A673 (cell line): ENCODE measurements at regions not wholly inside any gene's neighbourhood (a gene's known extent, or its start where the extent isn't known, plus 50 kb on each side); places are given as distances from the start of the nearest gene placed in this dataset.

Source experiments
- BruUV-seq: library from RNA; stranded (reverse); fragments of 400-500 nt; replicated peaks from 2 replicates; lab custom pipeline; 2021; lab: Mats Ljungman, UMichigan
- CTCF ChIA-PET: fragments of 300-600 bp; sonication (Branson Sonifier 250); formaldehyde crosslinking; loops from one replicate; lab custom pipeline; 2022; ENCODE audit warnings: antibody characterized with exemption; lab: Charles Lee
- POLR2A ChIA-PET: fragments of 300-600 bp; sonication (Branson Sonifier 250); formaldehyde crosslinking; loops from one replicate; lab custom pipeline; 2022; ENCODE audit warnings: antibody characterized with exemption; ENCODE audit not compliant: low non-redundant PET; lab: Charles Lee
- DNase-seq: peaks from one replicate; pipeline ENCODE4 v3.0.0-alpha.2; 2015; ENCODE audit warnings: low spot score
- H3K27ac ChIP-seq: fragments of 200-600 bp; sonication (generic); 2 replicates; pipeline ENCODE4 v1.5.1; 2016; ENCODE audit warnings: mixed run types, low read depth, mild to moderate bottlenecking, mixed read lengths, antibody characterized with exemption, low read length; ENCODE audit not compliant: poor library complexity, severe bottlenecking
- H3K27me3 ChIP-seq: fragments of 200-600 bp; sonication (generic); replicated peaks from 2 replicates; pipeline ENCODE4 v1.6.1; 2017; ENCODE audit warnings: mixed run types, low read depth, mild to moderate bottlenecking, mixed read lengths, antibody characterized with exemption, low read length; ENCODE audit not compliant: insufficient read depth, poor library complexity
- H3K36me3 ChIP-seq: fragments of 200-600 bp; sonication (generic); 2 replicates; pipeline ENCODE4 v1.6.1; 2016; ENCODE audit warnings: mixed run types, mild to moderate bottlenecking, mixed read lengths, antibody characterized with exemption, low read length; ENCODE audit not compliant: insufficient read depth, poor library complexity, severe bottlenecking
- H3K4me1 ChIP-seq: fragments of 200-600 bp; sonication (generic); 2 replicates; pipeline ENCODE4 v1.6.1; 2017; ENCODE audit warnings: mixed run types, mild to moderate bottlenecking, mixed read lengths, antibody characterized with exemption, low read length; ENCODE audit not compliant: insufficient read depth, poor library complexity, severe bottlenecking
- H3K4me3 ChIP-seq: fragments of 200-600 bp; sonication (generic); 2 replicates; pipeline ENCODE4 v1.5.1; 2016; ENCODE audit warnings: low read depth, mixed run types, mild to moderate bottlenecking, mixed read lengths, low read length; ENCODE audit not compliant: poor library complexity, severe bottlenecking
- H3K9me3 ChIP-seq: fragments of 200-600 bp; sonication (generic); 2 replicates; pipeline ENCODE4 v1.6.1; 2016; ENCODE audit warnings: mixed run types, low read depth, mild to moderate bottlenecking, mixed read lengths, antibody characterized with exemption, low read length; ENCODE audit not compliant: poor library complexity, severe bottlenecking
- CTCF ChIP-seq: fragments of 300-800, 200-600 bp; sonication (generic); conservative IDR thresholded peaks from 2 replicates; pipeline ENCODE4 v1.5.1; 2017; ENCODE audit warnings: low read depth, mild to moderate bottlenecking, antibody characterized with exemption, low read length, moderate library complexity, mixed read lengths
- EZH2 ChIP-seq: fragments of 200-600 bp; sonication (generic); IDR thresholded peaks from 2 replicates; pipeline ENCODE4 v1.6.1; 2017; ENCODE audit warnings: borderline replicate concordance, low read depth, mild to moderate bottlenecking, mixed read lengths, antibody characterized with exemption, low read length; ENCODE audit not compliant: poor library complexity, severe bottlenecking
- intact Hi-C: fragments of 100-400 bp; cut with micrococcal nuclease; formaldehyde crosslinking; loops from one replicate; pipeline ENCODE4 v1.10.0; 2022; ENCODE audit not compliant: unreplicated experiment

DNA sequence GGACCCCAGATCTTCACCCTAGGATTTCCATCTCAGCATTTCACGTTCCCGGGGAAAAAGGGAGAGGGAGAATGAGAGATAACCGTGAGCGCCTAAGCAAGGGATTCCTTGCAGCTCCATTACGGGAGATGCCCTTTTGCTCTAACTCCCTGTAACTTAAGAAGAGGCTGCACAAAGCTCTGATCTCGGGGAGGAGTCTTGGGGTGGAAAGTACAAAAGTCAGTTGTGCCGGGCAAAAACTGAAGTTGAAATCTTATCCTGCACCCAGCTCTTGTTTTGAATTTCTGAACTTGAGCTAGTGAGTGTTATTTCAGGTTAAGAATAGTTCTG is 256.4 kb upstream of the SOX21 start:
- CTCF ChIA-PET = no interaction called here
- H3K27ac ChIP-seq = no peak overlapping the region
- no peak for DNase-seq
- intact Hi-C loops = loop anchor here (10.0 kb wide), 1 partner anchor 436 kb away; no protein-coding TSS in a partner anchor
- H3K4me3 ChIP-seq = peak overlapping the region; percentile 51
- POLR2A ChIA-PET = no interaction called here
- peaks cover 72% of the 10 kb centered on the region for H3K27me3 ChIP-seq
- TF ChIP-seq CTCF (no peak), EZH2 (no peak)
- no TSS peak for BruUV-seq
- no peaks in the 10 kb centered on the region for H3K36me3 ChIP-seq
- peaks cover 8% of the 10 kb centered on the region for H3K4me1 ChIP-seq
- H3K9me3 ChIP-seq = no peaks in the 10 kb centered on the region

GRCh38 chr13:94968040-94968756 is 255.9 kb upstream of the SOX21 start:
- TF ChIP-seq CTCF (peak; percentile 26; the same call in 1 of the 2 replicates), EZH2 (no peak)
- POLR2A ChIA-PET = no interaction called here
- no peaks in the 10 kb centered on the region for H3K9me3 ChIP-seq
- H3K36me3 ChIP-seq = no peaks in the 10 kb centered on the region
- peaks cover 8% of the 10 kb centered on the region for H3K4me1 ChIP-seq
- H3K27ac ChIP-seq = no peak overlapping the region
- BruUV-seq = no TSS peak
- peak; percentile 34 for DNase-seq
- CTCF ChIA-PET = interaction anchor here (0.6 kb wide), 1 partner anchor 11 kb away, joined by 4 read pairs; no protein-coding TSS in a partner anchor
- H3K4me3 ChIP-seq = peak overlapping the region; percentile 51
- intact Hi-C loops = loop anchor here (10.0 kb wide), 1 partner anchor 437 kb away; no protein-coding TSS in a partner anchor
- H3K27me3 ChIP-seq = peaks cover 74% of the 10 kb centered on the region

GRCh38 chr13:94967183-94968039 is 255.1 kb upstream of the SOX21 start:
- CTCF ChIA-PET = no interaction called here
- no peak for TF ChIP-seq CTCF
- no peak for TF ChIP-seq EZH2
- H3K9me3 ChIP-seq = no peaks in the 10 kb centered on the region
- DNase-seq = peak; percentile 39
- peak overlapping the region; percentile 51 for H3K4me3 ChIP-seq
- intact Hi-C loops = loop anchor here (10.0 kb wide), 1 partner anchor 437 kb away; no protein-coding TSS in a partner anchor
- BruUV-seq = no TSS peak
- no peaks in the 10 kb centered on the region for H3K36me3 ChIP-seq
- no peak overlapping the region for H3K27ac ChIP-seq
- H3K4me1 ChIP-seq = peaks cover 8% of the 10 kb centered on the region
- peaks cover 74% of the 10 kb centered on the region for H3K27me3 ChIP-seq
- POLR2A ChIA-PET = no interaction called here
